ENCODE measurements at regions not wholly inside any gene's neighbourhood (a gene's known extent, or its start where the extent isn't known, plus 50 kb on each side); places are given as distances from the start of the nearest gene placed in this dataset.

- H2BK5ac ChIP-seq (ENCODE audit: low read depth, low read length, poor library complexity, severe bottlenecking) = no peak overlapping the region
- no peak overlapping the region for H2AK5ac ChIP-seq (ENCODE audit: low read length, severe bottlenecking)
- WGBS = 86% methylated on average over 1 of the region's 2 CpGs
- H4K8ac ChIP-seq (ENCODE audit: low read length) = no peak overlapping the region
- no peak overlapping the region for H3K4ac ChIP-seq (ENCODE audit: low read depth in 1 of 2, low read length in 2 of 2)
- no peak overlapping the region for H3K18ac ChIP-seq (ENCODE audit: low read depth in 1 of 2, low read length in 2 of 2)
- peaks cover under 1% of the 10 kb centered on the region for H3K9me3 ChIP-seq (ENCODE audit: control insufficient read depth, low read length)
- no peaks in the 10 kb centered on the region for H3K79me1 ChIP-seq (replicated peaks; ENCODE audit: low read length, poor library complexity, severe bottlenecking)
- peaks cover 2% of the 10 kb centered on the region for H3K4me1 ChIP-seq (ENCODE audit: control insufficient read depth, insufficient read depth, low read depth, low read length)
- H2BK15ac ChIP-seq (ENCODE audit: low read depth, poor library complexity, severe bottlenecking) = no peak overlapping the region
- no peak overlapping the region for H3K9ac ChIP-seq (ENCODE audit: low read length)
- DNase-seq = no peak
- no peak overlapping the region for H2BK12ac ChIP-seq (ENCODE audit: low read length in 2 of 2)
- no peak overlapping the region for H3K4me2 ChIP-seq (ENCODE audit: low read length, poor library complexity, severe bottlenecking)
- H3K27me3 ChIP-seq (ENCODE audit: control insufficient read depth in 1 of 2, insufficient read depth in 1 of 2, low read length in 2 of 2) = no peaks in the 10 kb centered on the region
- no peak overlapping the region for H3K27ac ChIP-seq (ENCODE audit: low read length, poor library complexity, severe bottlenecking)
- no peak overlapping the region for H2AFZ ChIP-seq (ENCODE audit: low read depth, low read length)
- H3K4me3 ChIP-seq (ENCODE audit: insufficient read depth in 1 of 2, low read depth in 1 of 2, low read length in 2 of 2) = no peak overlapping the region
- H2BK120ac ChIP-seq (ENCODE audit: low read depth, low read length) = no peak overlapping the region
- no peak overlapping the region for H3K23ac ChIP-seq (ENCODE audit: low read length in 2 of 2)
- H3K14ac ChIP-seq (ENCODE audit: low read length in 2 of 2) = no peak overlapping the region
- no peak overlapping the region for H4K91ac ChIP-seq (ENCODE audit: low read length)
- H3K36me3 ChIP-seq (ENCODE audit: control insufficient read depth in 1 of 2, insufficient read depth in 2 of 2, low read depth in 1 of 2, low read length in 2 of 2) = no peaks in the 10 kb centered on the region
These were observed 83.1 kb upstream of the SPOPL start for GRCh38 chr2:138418453-138418852.

GRCh38 chr2:138421315-138421970 is 80.1 kb upstream of the SPOPL start:
- Histone ChIP-seq H3K79me1 (replicated peaks; ENCODE audit: low read length, poor library complexity, severe bottlenecking) (no peaks in the 10 kb centered on the region), H3K4ac (ENCODE audit: low read depth in 1 of 2, low read length in 2 of 2) (no peak overlapping the region), H3K4me3 (ENCODE audit: insufficient read depth in 1 of 2, low read depth in 1 of 2, low read length in 2 of 2) (no peak overlapping the region), H3K36me3 (ENCODE audit: control insufficient read depth in 1 of 2, insufficient read depth in 2 of 2, low read depth in 1 of 2, low read length in 2 of 2) (no peaks in the 10 kb centered on the region), H2BK120ac (ENCODE audit: low read depth, low read length) (no peak overlapping the region), H4K91ac (ENCODE audit: low read length) (no peak overlapping the region), H4K8ac (ENCODE audit: low read length) (no peak overlapping the region), H3K18ac (ENCODE audit: low read depth in 1 of 2, low read length in 2 of 2) (no peak overlapping the region), H3K27me3 (ENCODE audit: control insufficient read depth in 1 of 2, insufficient read depth in 1 of 2, low read length in 2 of 2) (no peaks in the 10 kb centered on the region), H3K9ac (ENCODE audit: low read length) (no peak overlapping the region), H3K4me1 (ENCODE audit: control insufficient read depth, insufficient read depth, low read depth, low read length) (peaks cover 2% of the 10 kb centered on the region), H3K9me3 (ENCODE audit: control insufficient read depth, low read length) (no peaks in the 10 kb centered on the region), H3K27ac (ENCODE audit: low read length, poor library complexity, severe bottlenecking) (peak overlapping the region; percentile 78), H2AFZ (ENCODE audit: low read depth, low read length) (no peak overlapping the region), H3K4me2 (ENCODE audit: low read length, poor library complexity, severe bottlenecking) (peak overlapping the region; percentile 25), H2BK5ac (ENCODE audit: low read depth, low read length, poor library complexity, severe bottlenecking) (no peak overlapping the region), H3K14ac (ENCODE audit: low read length in 2 of 2) (no peak overlapping the region), H2AK5ac (ENCODE audit: low read length, severe bottlenecking) (no peak overlapping the region), H2BK15ac (ENCODE audit: low read depth, poor library complexity, severe bottlenecking) (no peak overlapping the region), H2BK12ac (ENCODE audit: low read length in 2 of 2) (no peak overlapping the region), H3K23ac (ENCODE audit: low read length in 2 of 2) (no peak overlapping the region)
- WGBS = 60% methylated on average over 2 of the region's 3 CpGs
- DNase-seq = peak; percentile 1

GRCh38 chr2:138421971-138422335 is 79.6 kb upstream of the SPOPL start:
- H2BK12ac ChIP-seq (ENCODE audit: low read length in 2 of 2) = no peak overlapping the region
- no peak overlapping the region for H4K91ac ChIP-seq (ENCODE audit: low read length)
- H3K27ac ChIP-seq (ENCODE audit: low read length, poor library complexity, severe bottlenecking) = peak overlapping the region; percentile 78
- H2BK15ac ChIP-seq (ENCODE audit: low read depth, poor library complexity, severe bottlenecking) = no peak overlapping the region
- peak; percentile 12 for DNase-seq
- peak overlapping the region; percentile 25 for H3K4me2 ChIP-seq (ENCODE audit: low read length, poor library complexity, severe bottlenecking)
- no peak overlapping the region for H4K8ac ChIP-seq (ENCODE audit: low read length)
- no peak overlapping the region for H2BK5ac ChIP-seq (ENCODE audit: low read depth, low read length, poor library complexity, severe bottlenecking)
- H2AFZ ChIP-seq (ENCODE audit: low read depth, low read length) = no peak overlapping the region
- no peaks in the 10 kb centered on the region for H3K79me1 ChIP-seq (replicated peaks; ENCODE audit: low read length, poor library complexity, severe bottlenecking)
- H3K27me3 ChIP-seq (ENCODE audit: control insufficient read depth in 1 of 2, insufficient read depth in 1 of 2, low read length in 2 of 2) = no peaks in the 10 kb centered on the region
- no peak overlapping the region for H3K4me3 ChIP-seq (ENCODE audit: insufficient read depth in 1 of 2, low read depth in 1 of 2, low read length in 2 of 2)
- H3K9me3 ChIP-seq (ENCODE audit: control insufficient read depth, low read length) = no peaks in the 10 kb centered on the region
- H3K4me1 ChIP-seq (ENCODE audit: control insufficient read depth, insufficient read depth, low read depth, low read length) = peaks cover 2% of the 10 kb centered on the region
- H3K18ac ChIP-seq (ENCODE audit: low read depth in 1 of 2, low read length in 2 of 2) = no peak overlapping the region
- H3K36me3 ChIP-seq (ENCODE audit: control insufficient read depth in 1 of 2, insufficient read depth in 2 of 2, low read depth in 1 of 2, low read length in 2 of 2) = no peaks in the 10 kb centered on the region
- no peak overlapping the region for H2BK120ac ChIP-seq (ENCODE audit: low read depth, low read length)
- H3K14ac ChIP-seq (ENCODE audit: low read length in 2 of 2) = no peak overlapping the region
- no peak overlapping the region for H3K4ac ChIP-seq (ENCODE audit: low read depth in 1 of 2, low read length in 2 of 2)
- no peak overlapping the region for H3K9ac ChIP-seq (ENCODE audit: low read length)
- H2AK5ac ChIP-seq (ENCODE audit: low read length, severe bottlenecking) = no peak overlapping the region
- H3K23ac ChIP-seq (ENCODE audit: low read length in 2 of 2) = no peak overlapping the region

- Histone ChIP-seq H3K9me3 (ENCODE audit: control insufficient read depth, low read length) (no peaks in the 10 kb centered on the region), H3K27ac (ENCODE audit: low read length, poor library complexity, severe bottlenecking) (no peak overlapping the region), H3K4me2 (ENCODE audit: low read length, poor library complexity, severe bottlenecking) (no peak overlapping the region), H2AK5ac (ENCODE audit: low read length, severe bottlenecking) (peak overlapping the region; percentile 28), H2AFZ (ENCODE audit: low read depth, low read length) (no peak overlapping the region), H2BK12ac (ENCODE audit: low read length in 2 of 2) (no peak overlapping the region), H3K27me3 (ENCODE audit: control insufficient read depth in 1 of 2, insufficient read depth in 1 of 2, low read length in 2 of 2) (no peaks in the 10 kb centered on the region), H2BK5ac (ENCODE audit: low read depth, low read length, poor library complexity, severe bottlenecking) (no peak overlapping the region), H3K4ac (ENCODE audit: low read depth in 1 of 2, low read length in 2 of 2) (no peak overlapping the region), H4K8ac (ENCODE audit: low read length) (no peak overlapping the region), H3K4me1 (ENCODE audit: control insufficient read depth, insufficient read depth, low read depth, low read length) (peaks cover 2% of the 10 kb centered on the region), H2BK120ac (ENCODE audit: low read depth, low read length) (no peak overlapping the region), H3K79me1 (replicated peaks; ENCODE audit: low read length, poor library complexity, severe bottlenecking) (no peaks in the 10 kb centered on the region), H3K23ac (ENCODE audit: low read length in 2 of 2) (no peak overlapping the region), H3K9ac (ENCODE audit: low read length) (no peak overlapping the region), H3K4me3 (ENCODE audit: insufficient read depth in 1 of 2, low read depth in 1 of 2, low read length in 2 of 2) (no peak overlapping the region), H3K36me3 (ENCODE audit: control insufficient read depth in 1 of 2, insufficient read depth in 2 of 2, low read depth in 1 of 2, low read length in 2 of 2) (no peaks in the 10 kb centered on the region), H3K18ac (ENCODE audit: low read depth in 1 of 2, low read length in 2 of 2) (no peak overlapping the region), H2BK15ac (ENCODE audit: low read depth, poor library complexity, severe bottlenecking) (no peak overlapping the region), H3K14ac (ENCODE audit: low read length in 2 of 2) (no peak overlapping the region), H4K91ac (ENCODE audit: low read length) (no peak overlapping the region)
- whole genome bisulfite sequencing = no CpG with 5 or more reads among the region's 2 CpGs
- no peak for DNase-seq
These were observed 78.4 kb upstream of the SPOPL start for GRCh38 chr2:138423198-138423597.

Data from mesenchymal stem cell (in vitro differentiated cells and primary cell).